ENCODE measurements at regions not wholly inside any gene's neighbourhood (a gene's known extent, or its start where the extent isn't known, plus 50 kb on each side); places are given as distances from the start of the nearest gene placed in this dataset.

GRCh38 chr13:111594606-111595005 is 274.2 kb downstream of the TEX29 start:
- TF ChIP-seq, protein P1, sequence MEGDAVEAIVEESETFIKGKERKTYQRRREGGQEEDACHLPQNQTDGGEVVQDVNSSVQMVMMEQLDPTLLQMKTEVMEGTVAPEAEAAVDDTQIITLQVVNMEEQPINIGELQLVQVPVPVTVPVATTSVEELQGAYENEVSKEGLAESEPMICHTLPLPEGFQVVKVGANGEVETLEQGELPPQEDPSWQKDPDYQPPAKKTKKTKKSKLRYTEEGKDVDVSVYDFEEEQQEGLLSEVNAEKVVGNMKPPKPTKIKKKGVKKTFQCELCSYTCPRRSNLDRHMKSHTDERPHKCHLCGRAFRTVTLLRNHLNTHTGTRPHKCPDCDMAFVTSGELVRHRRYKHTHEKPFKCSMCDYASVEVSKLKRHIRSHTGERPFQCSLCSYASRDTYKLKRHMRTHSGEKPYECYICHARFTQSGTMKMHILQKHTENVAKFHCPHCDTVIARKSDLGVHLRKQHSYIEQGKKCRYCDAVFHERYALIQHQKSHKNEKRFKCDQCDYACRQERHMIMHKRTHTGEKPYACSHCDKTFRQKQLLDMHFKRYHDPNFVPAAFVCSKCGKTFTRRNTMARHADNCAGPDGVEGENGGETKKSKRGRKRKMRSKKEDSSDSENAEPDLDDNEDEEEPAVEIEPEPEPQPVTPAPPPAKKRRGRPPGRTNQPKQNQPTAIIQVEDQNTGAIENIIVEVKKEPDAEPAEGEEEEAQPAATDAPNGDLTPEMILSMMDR (IDR thresholded peaks at IDR 0.05), result no peak
- no peak for TF ChIP-seq POLR2A (IDR thresholded peaks at IDR 0.05)

Data from testis (tissue), 2 donors.